AG09319 (cell line): ENCODE measurements at regions not wholly inside any gene's neighbourhood (a gene's known extent, or its start where the extent isn't known, plus 50 kb on each side); places are given as distances from the start of the nearest gene placed in this dataset.

Source experiments
- DNase-seq: peaks from one replicate; pipeline ENCODE4 v3.0.0-alpha.2; 2010; ENCODE audit warnings: low read depth; ENCODE audit errors: extremely low read depth
- TF ChIP-seq, protein P1 (sequence below): IDR thresholded peaks from 2 replicates; pipeline ENCODE4 v1.5.1; 2011; ENCODE audit warnings: low read depth, mild to moderate bottlenecking, inconsistent platforms, low read length, moderate library complexity

DNA sequence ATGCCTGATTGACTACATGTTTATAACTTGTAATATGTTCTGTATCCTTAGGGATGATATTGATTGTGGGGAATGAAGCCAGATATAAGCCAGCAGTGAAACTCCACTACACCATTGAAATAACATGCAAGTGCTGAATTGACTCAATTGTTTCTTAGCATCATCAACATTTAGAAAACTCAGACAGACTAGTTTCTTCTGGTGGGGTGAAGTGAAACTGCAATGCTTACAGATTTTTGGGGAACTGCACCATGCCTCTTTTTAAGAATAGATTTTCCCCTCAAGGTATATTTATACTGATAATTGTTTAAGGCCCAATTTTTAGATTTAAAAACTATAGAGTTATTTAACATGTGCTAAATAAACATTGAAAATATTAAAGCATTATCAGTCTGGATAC, 1044.6 kb upstream of the EYS start:
- no peak for DNase-seq
- TF ChIP-seq, protein P1, sequence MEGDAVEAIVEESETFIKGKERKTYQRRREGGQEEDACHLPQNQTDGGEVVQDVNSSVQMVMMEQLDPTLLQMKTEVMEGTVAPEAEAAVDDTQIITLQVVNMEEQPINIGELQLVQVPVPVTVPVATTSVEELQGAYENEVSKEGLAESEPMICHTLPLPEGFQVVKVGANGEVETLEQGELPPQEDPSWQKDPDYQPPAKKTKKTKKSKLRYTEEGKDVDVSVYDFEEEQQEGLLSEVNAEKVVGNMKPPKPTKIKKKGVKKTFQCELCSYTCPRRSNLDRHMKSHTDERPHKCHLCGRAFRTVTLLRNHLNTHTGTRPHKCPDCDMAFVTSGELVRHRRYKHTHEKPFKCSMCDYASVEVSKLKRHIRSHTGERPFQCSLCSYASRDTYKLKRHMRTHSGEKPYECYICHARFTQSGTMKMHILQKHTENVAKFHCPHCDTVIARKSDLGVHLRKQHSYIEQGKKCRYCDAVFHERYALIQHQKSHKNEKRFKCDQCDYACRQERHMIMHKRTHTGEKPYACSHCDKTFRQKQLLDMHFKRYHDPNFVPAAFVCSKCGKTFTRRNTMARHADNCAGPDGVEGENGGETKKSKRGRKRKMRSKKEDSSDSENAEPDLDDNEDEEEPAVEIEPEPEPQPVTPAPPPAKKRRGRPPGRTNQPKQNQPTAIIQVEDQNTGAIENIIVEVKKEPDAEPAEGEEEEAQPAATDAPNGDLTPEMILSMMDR, result no peak

DNA sequence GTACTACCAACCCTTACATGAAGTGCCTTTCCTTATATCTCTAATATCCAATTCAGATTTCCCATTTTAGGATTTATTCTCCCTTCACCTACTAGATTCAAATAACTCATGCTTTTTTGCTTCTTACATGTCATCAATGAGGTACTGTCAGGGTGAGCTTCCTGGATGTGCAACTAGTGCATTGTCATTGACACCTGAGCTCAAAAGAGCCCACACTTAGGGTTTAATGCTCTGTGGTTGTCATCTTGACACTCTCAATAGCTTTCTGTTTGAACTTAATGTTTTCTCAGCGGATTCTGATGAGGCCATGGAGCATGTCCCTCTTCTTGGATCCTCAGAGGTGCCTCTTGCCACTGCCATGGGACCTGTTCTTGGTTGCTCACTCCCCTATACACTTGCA, 1033.3 kb upstream of the EYS start:
- TF ChIP-seq, protein P1, result no peak
- no peak for DNase-seq

DNA sequence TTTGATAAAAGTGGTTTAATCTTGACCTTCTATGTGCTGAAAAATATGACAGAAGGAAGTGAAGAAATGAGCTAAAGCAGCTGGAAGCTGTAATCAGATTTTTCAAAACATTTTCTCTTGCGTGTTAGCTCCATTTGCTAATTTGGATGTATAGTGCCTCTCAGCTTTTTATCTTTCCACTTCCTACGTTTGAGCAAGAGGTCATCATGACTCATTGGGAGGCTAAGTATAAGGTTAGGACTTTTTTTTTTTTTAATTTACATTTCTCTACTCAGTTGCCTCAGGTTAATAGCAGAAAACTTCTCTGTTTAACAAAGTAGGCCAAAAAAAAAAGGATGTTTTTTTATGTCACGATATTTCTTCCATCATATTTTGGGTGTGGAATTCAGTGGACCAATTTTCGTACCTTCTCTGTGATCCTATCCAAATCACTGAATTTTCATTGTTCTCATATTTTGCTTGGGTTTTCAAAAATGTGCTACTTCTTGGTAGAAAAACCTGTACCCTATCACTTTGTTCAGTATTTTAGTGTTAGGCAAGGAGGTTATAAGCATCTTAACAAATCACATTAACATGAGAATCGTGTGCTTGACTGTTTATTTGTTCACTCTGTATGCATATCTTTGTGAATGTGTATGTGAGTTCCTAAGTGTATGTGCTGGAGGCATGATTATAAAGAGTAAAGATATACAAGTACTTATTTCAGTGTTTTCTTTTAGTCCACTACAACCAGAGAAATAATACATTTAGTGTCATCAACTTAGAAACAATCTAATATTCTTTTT, 1028.3 kb upstream of the EYS start:
- DNase-seq, result no peak

DNA sequence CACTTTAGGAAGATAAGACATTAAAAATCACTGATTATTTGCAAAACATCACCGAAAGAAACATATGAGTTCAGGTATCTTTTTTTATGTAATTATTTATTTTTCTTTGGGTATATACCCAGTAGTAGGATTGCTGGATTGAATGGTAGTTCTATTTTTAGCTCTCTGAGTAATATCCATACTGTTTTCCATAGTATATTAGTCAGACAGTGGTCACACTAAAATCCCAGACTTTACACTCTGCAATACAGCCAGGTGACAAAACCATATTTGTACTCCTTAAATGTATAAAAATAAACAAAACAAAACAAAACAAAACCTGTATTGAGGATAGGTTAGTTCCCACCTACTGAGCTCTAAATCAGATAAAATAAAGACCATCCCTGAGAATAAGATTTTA, 1024.3 kb upstream of the EYS start:
- no peak for DNase-seq
- TF ChIP-seq, protein P1, result no peak

More for the DNA sequence above, 1028.3 kb upstream of the EYS start:
- TF ChIP-seq, protein P1, result no peak

DNA sequence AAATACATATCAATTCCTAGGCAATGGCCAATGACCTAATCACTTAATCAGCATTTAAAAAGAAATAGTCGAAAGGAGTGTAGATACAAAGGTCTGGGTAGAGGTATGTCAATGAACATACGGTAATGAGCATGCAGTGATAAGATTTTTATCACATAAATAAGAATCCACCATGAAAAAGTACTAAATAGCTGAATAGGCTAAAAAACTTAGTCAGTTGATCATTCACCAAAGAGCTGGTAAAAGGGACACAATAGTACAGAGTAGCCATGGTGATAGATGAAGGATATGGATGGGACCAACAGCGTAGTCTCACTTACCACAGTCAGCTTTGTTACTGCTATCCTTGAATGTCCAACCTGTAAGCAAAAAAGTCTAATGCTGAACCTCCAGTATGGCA, 1018.6 kb upstream of the EYS start:
- TF ChIP-seq, protein P1, result no peak
- DNase-seq, result no peak

DNA sequence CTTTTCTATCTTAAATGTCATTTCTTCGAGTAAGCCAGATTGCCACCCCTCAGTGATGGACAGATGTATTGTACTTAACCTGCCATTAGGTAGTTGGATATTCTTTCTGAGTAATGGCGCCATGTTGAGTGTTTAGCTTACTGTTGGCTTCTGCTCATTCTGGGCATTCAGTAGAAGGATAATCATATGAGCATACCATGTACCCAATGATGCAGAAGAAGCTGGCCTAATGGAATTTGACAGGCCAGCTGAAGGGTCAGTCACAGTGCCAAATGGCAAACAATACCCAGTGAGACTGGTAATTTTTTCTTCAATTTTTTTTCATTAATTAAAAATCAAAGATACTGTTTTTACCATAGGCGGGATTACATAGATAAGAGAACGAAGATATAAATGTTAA, 1010.8 kb upstream of the EYS start:
- TF ChIP-seq, protein P1, result no peak
- DNase-seq, result no peak

DNA sequence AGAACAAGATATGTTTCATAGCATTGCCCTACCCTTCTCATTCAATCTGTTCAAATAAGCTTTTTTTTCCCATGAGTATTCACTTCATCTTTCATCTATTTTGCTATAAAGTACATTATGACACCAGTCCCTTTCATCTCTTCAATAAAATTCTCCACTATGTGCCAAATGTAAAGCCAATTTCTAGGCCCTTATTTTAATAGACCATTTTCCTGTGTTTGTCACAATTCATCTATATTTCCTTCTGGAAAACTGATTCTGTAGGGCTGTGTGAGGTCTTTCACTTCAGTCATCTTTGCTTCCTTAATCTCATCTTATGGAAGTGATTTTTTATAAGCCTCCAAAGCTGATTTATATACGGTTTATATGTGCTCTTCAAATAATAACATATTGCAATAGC, 992.4 kb upstream of the EYS start:
- no peak for DNase-seq
- TF ChIP-seq, protein P1, result no peak
